IMR-90 (cell line): ENCODE measurements at regions not wholly inside any gene's neighbourhood (a gene's known extent, or its start where the extent isn't known, plus 50 kb on each side); places are given as distances from the start of the nearest gene placed in this dataset.

ENCODE experiments used
- FOS ChIP-seq: fragments of 150-350 bp; IDR thresholded peaks from 2 replicates; pipeline ENCODE4 v1.6.1; 2016; ENCODE audit warnings: low read depth, low read length
- POLR2A ChIP-seq: IDR thresholded peaks from 2 replicates; pipeline ENCODE4 v1.6.1; 2012; ENCODE audit warnings: mild to moderate bottlenecking, low read depth, low read length
- USF2 ChIP-seq: fragments of 150-350 bp; IDR thresholded peaks from 2 replicates; pipeline ENCODE4 v1.6.1; 2017; ENCODE audit warnings: mild to moderate bottlenecking, antibody characterized with exemption, low read length, low read depth

GRCh38 chr3:81380234-81380633, 381.2 kb downstream of the GBE1 start:
- TF ChIP-seq POLR2A = no peak
- no peak for TF ChIP-seq FOS
- no peak for TF ChIP-seq USF2
